KBM-7 (cell line): ENCODE measurements at regions not wholly inside any gene's neighbourhood (a gene's known extent, or its start where the extent isn't known, plus 50 kb on each side); places are given as distances from the start of the nearest gene placed in this dataset.
"Not testable (repeated sequence)": the region's sequence is repeated elsewhere in the genome, so short reads cannot be mapped to it uniquely, and the experiment has no call there.

Source experiments
- DNase-seq: peaks from one replicate; pipeline ENCODE4 v3.0.0-alpha.2; 2015
- in situ Hi-C: fragments of 300-500 bp; cut with MboI; formaldehyde crosslinking; loops from 2 replicates; pipeline ENCODE4 v1.14.3; 2020; ENCODE audit warnings: low sequenced_read_pairs, low pct_unique_long_range_greater_than_20kb, mixed read lengths

- in situ Hi-C loops = no loop called here
- no peak for DNase-seq
Measured at GRCh38 chr19:31000913-31001312, 348.3 kb downstream of the TSHZ3 start.

- in situ Hi-C loops = no loop called here
- DNase-seq = no peak
Measured at GRCh38 chr19:30999726-31000125, 349.5 kb downstream of the TSHZ3 start.

GRCh38 chr19:30997222-30997621, 352.0 kb downstream of the TSHZ3 start:
- in situ Hi-C loops = no loop called here

GRCh38 chr19:30978639-30979038, 370.6 kb downstream of the TSHZ3 start:
- DNase-seq = no peak
- in situ Hi-C loops = no loop called here

More at GRCh38 chr19:30997222-30997621, 352.0 kb downstream of the TSHZ3 start:
- no peak for DNase-seq

- DNase-seq = no peak
- in situ Hi-C loops = no loop called here
Measured at GRCh38 chr19:30969591-30969990, 379.6 kb downstream of the TSHZ3 start.

- in situ Hi-C loops = no loop called here
- DNase-seq = no peak
Measured at GRCh38 chr19:30968841-30969399, 380.3 kb downstream of the TSHZ3 start.

GRCh38 chr19:30968210-30968609, 381.0 kb downstream of the TSHZ3 start:
- DNase-seq = no peak
- in situ Hi-C loops = no loop called here

- in situ Hi-C loops = no loop called here
- no peak for DNase-seq
Measured at GRCh38 chr19:30966486-30966885, 382.8 kb downstream of the TSHZ3 start.

GRCh38 chr19:30959011-30959410, 390.2 kb downstream of the TSHZ3 start:
- DNase-seq = no peak
- in situ Hi-C loops = no loop called here

- in situ Hi-C loops = no loop called here
- DNase-seq = no peak
Measured at GRCh38 chr19:30955112-30956104, 393.8 kb downstream of the TSHZ3 start.

- in situ Hi-C loops, DNase-seq: not testable (repeated sequence)
Measured at GRCh38 chr19:30944276-30944932, 404.8 kb downstream of the TSHZ3 start.

GRCh38 chr19:30943101-30943843, 406.0 kb downstream of the TSHZ3 start:
- in situ Hi-C loops = no loop called here
- no peak for DNase-seq

- in situ Hi-C loops = no loop called here
- no peak for DNase-seq
Measured at GRCh38 chr19:30942636-30943035, 406.6 kb downstream of the TSHZ3 start.

GRCh38 chr19:30941591-30941990, 407.6 kb downstream of the TSHZ3 start:
- DNase-seq = no peak
- in situ Hi-C loops = no loop called here

- in situ Hi-C loops = no loop called here
- DNase-seq = no peak
Measured at GRCh38 chr19:30936276-30936675, 413.0 kb downstream of the TSHZ3 start.

- in situ Hi-C loops = no loop called here
- DNase-seq = no peak
Measured at GRCh38 chr19:30935146-30935545, 414.1 kb downstream of the TSHZ3 start.

GRCh38 chr19:30933454-30933853, 415.8 kb downstream of the TSHZ3 start:
- in situ Hi-C loops, DNase-seq: not testable (repeated sequence)

- in situ Hi-C loops = no loop called here
Measured at GRCh38 chr19:30932854-30933253, 416.4 kb downstream of the TSHZ3 start.

GRCh38 chr19:30930941-30931706, 418.1 kb downstream of the TSHZ3 start:
- in situ Hi-C loops = no loop called here
- no peak for DNase-seq

More at GRCh38 chr19:30932854-30933253, 416.4 kb downstream of the TSHZ3 start:
- no peak for DNase-seq
